ENCODE measurements at regions not wholly inside any gene's neighbourhood (a gene's known extent, or its start where the extent isn't known, plus 50 kb on each side); places are given as distances from the start of the nearest gene placed in this dataset.

DNA sequence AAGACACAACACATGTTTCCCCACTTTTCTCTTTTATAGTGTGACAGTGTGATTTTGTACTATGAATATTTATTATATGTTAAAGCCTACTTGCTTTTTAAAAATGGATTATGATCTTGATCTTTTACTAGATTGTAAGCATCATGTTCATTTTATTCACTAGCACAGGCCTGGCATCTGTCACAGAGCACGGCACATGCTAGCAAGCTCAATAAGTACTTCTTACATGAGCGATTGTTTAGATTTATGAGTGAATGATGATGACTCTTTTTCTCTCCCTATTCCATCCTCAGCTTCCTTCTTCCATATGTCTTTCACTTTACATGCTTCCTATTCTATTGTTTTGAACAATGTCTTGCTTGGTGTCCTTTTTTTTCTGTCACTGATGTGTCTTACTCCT is 1454.1 kb downstream of the MRPL39 start:
- TF ChIP-seq, protein P1, sequence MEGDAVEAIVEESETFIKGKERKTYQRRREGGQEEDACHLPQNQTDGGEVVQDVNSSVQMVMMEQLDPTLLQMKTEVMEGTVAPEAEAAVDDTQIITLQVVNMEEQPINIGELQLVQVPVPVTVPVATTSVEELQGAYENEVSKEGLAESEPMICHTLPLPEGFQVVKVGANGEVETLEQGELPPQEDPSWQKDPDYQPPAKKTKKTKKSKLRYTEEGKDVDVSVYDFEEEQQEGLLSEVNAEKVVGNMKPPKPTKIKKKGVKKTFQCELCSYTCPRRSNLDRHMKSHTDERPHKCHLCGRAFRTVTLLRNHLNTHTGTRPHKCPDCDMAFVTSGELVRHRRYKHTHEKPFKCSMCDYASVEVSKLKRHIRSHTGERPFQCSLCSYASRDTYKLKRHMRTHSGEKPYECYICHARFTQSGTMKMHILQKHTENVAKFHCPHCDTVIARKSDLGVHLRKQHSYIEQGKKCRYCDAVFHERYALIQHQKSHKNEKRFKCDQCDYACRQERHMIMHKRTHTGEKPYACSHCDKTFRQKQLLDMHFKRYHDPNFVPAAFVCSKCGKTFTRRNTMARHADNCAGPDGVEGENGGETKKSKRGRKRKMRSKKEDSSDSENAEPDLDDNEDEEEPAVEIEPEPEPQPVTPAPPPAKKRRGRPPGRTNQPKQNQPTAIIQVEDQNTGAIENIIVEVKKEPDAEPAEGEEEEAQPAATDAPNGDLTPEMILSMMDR (conservative IDR thresholded peaks at IDR 0.05; ENCODE audit: low read length), result no peak
- TF ChIP-seq EZH2phosphoT487 (IDR thresholded peaks at IDR 0.05; ENCODE audit: borderline replicate concordance), result no peak

All from Loucy (cell line).